K562 (cell line): ENCODE measurements at regions not wholly inside any gene's neighbourhood (a gene's known extent, or its start where the extent isn't known, plus 50 kb on each side); places are given as distances from the start of the nearest gene placed in this dataset.

Experiments
- ATAC-seq: fragments of 200-7000 bp; cut with Tn5 transposase; 3 replicates; pipeline ENCODE4 v1.9.1; 2020; ENCODE audit warnings: moderate library complexity
- BruUV-seq: library from RNA; stranded (reverse); fragments of 400-500 nt; replicated peaks from 2 replicates; lab custom pipeline; 2021; lab: Mats Ljungman, UMichigan
- CTCF ChIA-PET: fragments of 300-600 bp; formaldehyde crosslinking; extraction: SDS; loops from one replicate; lab custom pipeline; 2021; ENCODE audit warnings: low intra/inter-chr PET ratio; lab: Yijun Ruan, JAX
- POLR2A ChIA-PET: fragments of 300-600, 350-650 bp; sonication (Branson Sonifier 250); formaldehyde crosslinking; extraction: SDS; loops from one replicate; lab custom pipeline; 2021; ENCODE audit warnings: antibody characterized with exemption, inconsistent platforms; lab: Yijun Ruan, JAX
- DNase-seq, 4 experiments: peaks; one replicate each; pipeline versions ENCODE4 v3.0.0 to v3.0.0-alpha.2; 2011 to 2018; ENCODE audit warnings: low spot score in 3 of 4, mixed read lengths in 3 of 4; ENCODE audit errors: extremely low read depth in 1 of 4
- FAIRE-seq: peaks from 2 replicates; lab custom pipeline; 2011; peaks lifted over from hg19 to GRCh38; lab: Jason Lieb, UNC
- H2AFZ ChIP-seq: 2 replicates; pipeline ENCODE4 v1.6.0; 2011; ENCODE audit warnings: low read depth, low read length, control low read depth, inconsistent platforms
- H3K27ac ChIP-seq: fragments of 200-600 bp; 3 replicates; pipeline ENCODE4 v1.8.0; 2011; ENCODE audit warnings: low read depth, mild to moderate bottlenecking, control low read depth, inconsistent platforms, low read length, moderate library complexity, mixed read lengths; ENCODE audit errors: extremely low read depth
- H3K27me3 ChIP-seq, 2 experiments: fragments of 300-600 bp in 1 of 2; 2 replicates in 1 of 2; 3 replicates in 1 of 2; pipeline versions ENCODE4 v1.6.0 to v1.8.0; 2011; ENCODE audit warnings: inconsistent platforms in 2 of 2, low read length in 2 of 2, mild to moderate bottlenecking in 1 of 2, mixed read lengths in 1 of 2, moderate library complexity in 1 of 2; ENCODE audit not compliant: control insufficient read depth in 2 of 2, insufficient read depth in 2 of 2
- H3K36me3 ChIP-seq: fragments of 300-600 bp; 3 replicates; pipeline ENCODE4 v1.8.0; 2011; ENCODE audit warnings: mild to moderate bottlenecking, low read length, inconsistent platforms; ENCODE audit not compliant: control insufficient read depth, insufficient read depth
- H3K4me1 ChIP-seq, 2 experiments: fragments of 200-600 bp in 1 of 2; replicated peaks in 1 of 2; 2 replicates in 1 of 2; 3 replicates in 1 of 2; pipeline versions ENCODE4 v1.5.1 to v1.8.0; 2011; ENCODE audit warnings: inconsistent platforms in 2 of 2, low read length in 2 of 2, mild to moderate bottlenecking in 1 of 2, mixed read lengths in 1 of 2, moderate library complexity in 1 of 2; ENCODE audit not compliant: control insufficient read depth in 2 of 2, insufficient read depth in 2 of 2
- H3K4me2 ChIP-seq: 2 replicates; pipeline ENCODE4 v1.6.1; 2011; ENCODE audit warnings: low read length, control low read depth, inconsistent platforms, mixed read lengths; ENCODE audit not compliant: insufficient read depth
- H3K4me3 ChIP-seq: fragments of 200-600 bp; sonication (generic), shearing (Covaris generic); 2 replicates; pipeline ENCODE4 v1.5.1; 2016; ENCODE audit warnings: control low read depth, inconsistent platforms
- H3K79me2 ChIP-seq: fragments of 200-600 bp; 3 replicates; pipeline ENCODE4 v1.8.0; 2011; ENCODE audit warnings: low read length, inconsistent platforms; ENCODE audit not compliant: control insufficient read depth, insufficient read depth
- H3K9ac ChIP-seq, 2 experiments: 2 replicates each; pipeline versions ENCODE4 v1.6.0 to v1.6.1; 2011; ENCODE audit warnings: low read depth in 2 of 2, low read length in 2 of 2, control low read depth in 1 of 2, inconsistent platforms in 1 of 2, mild to moderate bottlenecking in 1 of 2, mixed read lengths in 1 of 2; ENCODE audit not compliant: insufficient read depth in 1 of 2
- H3K9me1 ChIP-seq: one replicate; pipeline ENCODE4 v1.6.0; 2011; ENCODE audit warnings: inconsistent platforms, mild to moderate bottlenecking, low read length, moderate library complexity; ENCODE audit not compliant: control insufficient read depth, insufficient read depth
- H3K9me3 ChIP-seq: replicated peaks from 2 replicates; pipeline ENCODE4 v1.5.1; 2011; ENCODE audit warnings: low read depth, low read length, inconsistent platforms; ENCODE audit not compliant: control insufficient read depth, insufficient read depth
- H4K20me1 ChIP-seq: replicated peaks from 2 replicates; pipeline ENCODE4 v1.6.1; 2011; ENCODE audit warnings: low read length, inconsistent platforms, mixed read lengths; ENCODE audit not compliant: control insufficient read depth, insufficient read depth
- CCNT2 ChIP-seq: IDR thresholded peaks from 2 replicates; pipeline ENCODE4 v1.6.1; 2011; ENCODE audit warnings: borderline replicate concordance, low read depth, mild to moderate bottlenecking, moderate library complexity, mixed read lengths, low read length; ENCODE audit not compliant: insufficient read length; ENCODE audit errors: extremely low read depth
- CREM ChIP-seq: IDR thresholded peaks from 2 replicates; pipeline ENCODE4 v1.6.1; 2014; ENCODE audit warnings: antibody characterized with exemption, low read depth
- KLF1 ChIP-seq: fragments of 450-650 bp; IDR thresholded peaks from 2 replicates; pipeline ENCODE4 v1.6.1; 2016; ENCODE audit warnings: missing genetic modification characterization, missing compliant biosample characterization
- KLF16 ChIP-seq: IDR thresholded peaks from 2 replicates; pipeline ENCODE4 v1.6.1; 2016; ENCODE audit warnings: antibody characterized with exemption
- LARP7 ChIP-seq: fragments of 450-650 bp; IDR thresholded peaks from 2 replicates; pipeline ENCODE4 v1.6.1; 2016
- NFATC3 ChIP-seq: fragments of 450-650 bp; IDR thresholded peaks from 2 replicates; pipeline ENCODE4 v1.6.1; 2017; ENCODE audit warnings: mild to moderate bottlenecking
- PHF20 ChIP-seq: fragments of 450-650 bp; IDR thresholded peaks from 2 replicates; pipeline ENCODE4 v1.6.1; 2018; ENCODE audit not compliant: partially characterized antibody
- POLR2G ChIP-seq: fragments of 200-400 bp; formaldehyde crosslinking; IDR thresholded peaks from 2 replicates; pipeline ENCODE4 v1.6.1; 2017; ENCODE audit warnings: low read depth, mild to moderate bottlenecking, antibody characterized with exemption, low read length, moderate library complexity
- PTBP1 ChIP-seq: fragments of 200-400 bp; formaldehyde crosslinking; IDR thresholded peaks from 2 replicates; pipeline ENCODE4 v1.6.1; 2017; ENCODE audit warnings: low read depth, low read length
- RFX5 ChIP-seq: IDR thresholded peaks from 2 replicates; pipeline ENCODE4 v1.6.1; 2011; ENCODE audit warnings: low read depth, mild to moderate bottlenecking, improper control_type of control experiment, low read length
- SIX5 ChIP-seq, 2 experiments: IDR thresholded peaks; 2 replicates each; pipeline ENCODE4 v1.6.1; 2011; ENCODE audit warnings: low read length in 2 of 2, borderline replicate concordance in 1 of 2, low read depth in 1 of 2, mild to moderate bottlenecking in 1 of 2, moderate library complexity in 1 of 2; ENCODE audit not compliant: insufficient read depth in 1 of 2
- TCF7 ChIP-seq: sonication (generic); IDR thresholded peaks from 2 replicates; pipeline ENCODE4 v1.6.1; 2016; ENCODE audit warnings: antibody characterized with exemption, borderline replicate concordance
- ZKSCAN3 ChIP-seq: fragments of 250-450 bp; sonication (Bioruptor Pico); IDR thresholded peaks from 2 replicates; pipeline ENCODE4 v1.4.0; 2020
- ZNF551 ChIP-seq: fragments of 250-450 bp; sonication (Bioruptor Pico); IDR thresholded peaks from 2 replicates; pipeline ENCODE4 v1.5.0; 2021; ENCODE audit warnings: mild to moderate bottlenecking, moderate library complexity
- WGBS: fragments of 100-300 bp; shearing (Covaris generic); methylation state at CpG from one replicate; pipeline ENCODE4 v1.1.6; 2016; ENCODE audit warnings: low coverage, mixed read lengths; ENCODE audit not compliant: insufficient coverage; ENCODE audit errors: missing lambda C conversion rate; 5-methylcytosine and 5-hydroxymethylcytosine counted together
- in situ Hi-C: fragments of 300-500 bp; cut with MboI; formaldehyde crosslinking; loops from 4 replicates; pipeline ENCODE4 v1.15.0; 2018; ENCODE audit warnings: inconsistent platforms, mixed read lengths
- intact Hi-C: fragments of 100-400 bp; cut with micrococcal nuclease; formaldehyde crosslinking; loops from 2 replicates; pipeline ENCODE4 v1.14.2; 2022
- TF ChIP-seq, protein P1 (sequence below): IDR thresholded peaks from 2 replicates; pipeline ENCODE4 v1.6.1; 2011; ENCODE audit warnings: borderline replicate concordance, low read depth, mild to moderate bottlenecking, moderate library complexity, low read length; ENCODE audit not compliant: insufficient read depth, poor library complexity, severe bottlenecking
- TF ChIP-seq, protein P2 (sequence below): sonication (generic); formaldehyde crosslinking; IDR thresholded peaks from 2 replicates; pipeline ENCODE4 v1.8.1; 2022; ENCODE audit warnings: missing genetic modification reagents

DNA sequence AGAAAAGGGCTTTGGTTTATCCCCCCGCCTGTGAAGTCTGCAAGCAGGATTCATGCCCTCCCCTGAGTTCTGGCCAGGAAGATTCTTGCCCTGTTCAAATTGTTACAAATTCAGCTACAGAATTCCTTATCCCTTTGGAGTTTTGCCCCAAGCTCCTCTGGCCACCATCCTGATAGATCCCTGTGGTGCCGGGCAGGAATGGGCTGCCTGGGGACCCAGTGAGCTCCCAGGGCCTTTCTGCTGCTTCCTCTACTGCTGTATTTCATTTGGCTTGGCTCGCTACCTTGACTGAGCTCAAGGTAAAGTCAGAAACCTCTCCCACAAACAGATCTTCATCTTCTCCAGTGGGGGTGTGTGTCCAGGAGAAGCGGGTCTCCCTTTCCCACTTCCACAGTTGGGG is 194.6 kb upstream of the NBEA start:
- H3K9ac ChIP-seq = no peak overlapping the region
- no peaks in the 10 kb centered on the region for H3K27me3 ChIP-seq
- POLR2A ChIA-PET = no interaction called here
- no peak overlapping the region for H3K4me2 ChIP-seq
- no peaks in the 10 kb centered on the region for H3K9me1 ChIP-seq
- CTCF ChIA-PET = no interaction called here
- TF ChIP-seq POLR2G = no peak
- TF ChIP-seq CREM = no peak
- TF ChIP-seq LARP7 = no peak
- TF ChIP-seq KLF16 = no peak
- no peak for TF ChIP-seq SIX5 (IDR thresholded peaks at IDR 0.05; ENCODE audit: borderline replicate concordance in 1 of 2, insufficient read depth in 1 of 2, low read depth in 1 of 2, low read length in 2 of 2)
- H3K36me3 ChIP-seq = no peaks in the 10 kb centered on the region
- no peaks in the 10 kb centered on the region for H4K20me1 ChIP-seq
- H3K4me1 ChIP-seq = no peaks in the 10 kb centered on the region
- intact Hi-C loops (no loop called here), in situ Hi-C loops (no loop called here)
- no peak overlapping the region for H3K27ac ChIP-seq
- H2AFZ ChIP-seq = no peak overlapping the region
- no peak for FAIRE-seq
- no peak overlapping the region for H3K4me3 ChIP-seq
- ATAC-seq = no peak
- H3K79me2 ChIP-seq = no peaks in the 10 kb centered on the region
- DNase-seq = no peak
- no peaks in the 10 kb centered on the region for H3K9me3 ChIP-seq
- 7% methylated on average over 3 of the region's 4 CpGs for WGBS
- BruUV-seq = no TSS peak

DNA sequence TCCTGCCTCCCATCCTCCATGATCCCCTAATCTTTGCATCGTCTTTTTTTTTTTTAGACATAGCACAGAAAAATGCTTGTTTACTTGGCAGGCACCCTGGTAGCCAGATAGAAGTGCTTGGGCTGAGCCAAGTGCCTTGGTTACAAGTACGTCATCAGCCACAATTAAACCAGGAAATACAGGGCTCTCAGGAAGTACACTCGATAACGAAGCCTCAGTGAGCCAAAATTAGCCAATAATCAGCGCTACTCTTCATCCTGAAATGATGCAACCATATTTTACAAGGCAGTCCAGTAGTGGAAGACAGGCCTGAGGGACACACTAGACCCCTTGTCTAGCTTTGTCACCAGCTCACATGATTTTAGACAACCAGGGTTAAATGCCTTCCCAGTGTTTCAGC is 194.0 kb upstream of the NBEA start:
- WGBS = 0% methylated on average over 5 of the region's 5 CpGs
- no peak for ATAC-seq
- no peaks in the 10 kb centered on the region for H3K9me3 ChIP-seq
- H3K4me1 ChIP-seq = no peaks in the 10 kb centered on the region
- CTCF ChIA-PET = no interaction called here
- H3K27ac ChIP-seq = no peak overlapping the region
- POLR2A ChIA-PET = no interaction called here
- H3K4me3 ChIP-seq = no peak overlapping the region
- H4K20me1 ChIP-seq = no peaks in the 10 kb centered on the region
- no peaks in the 10 kb centered on the region for H3K27me3 ChIP-seq
- no peak for FAIRE-seq
- in situ Hi-C loops (no loop called here), intact Hi-C loops (no loop called here)
- H3K9ac ChIP-seq = no peak overlapping the region
- no peak overlapping the region for H3K4me2 ChIP-seq
- no peak for DNase-seq
- no peaks in the 10 kb centered on the region for H3K9me1 ChIP-seq
- H3K36me3 ChIP-seq = no peaks in the 10 kb centered on the region
- H3K79me2 ChIP-seq = no peaks in the 10 kb centered on the region
- no peak overlapping the region for H2AFZ ChIP-seq
- no TSS peak for BruUV-seq
- TF ChIP-seq, protein P1, sequence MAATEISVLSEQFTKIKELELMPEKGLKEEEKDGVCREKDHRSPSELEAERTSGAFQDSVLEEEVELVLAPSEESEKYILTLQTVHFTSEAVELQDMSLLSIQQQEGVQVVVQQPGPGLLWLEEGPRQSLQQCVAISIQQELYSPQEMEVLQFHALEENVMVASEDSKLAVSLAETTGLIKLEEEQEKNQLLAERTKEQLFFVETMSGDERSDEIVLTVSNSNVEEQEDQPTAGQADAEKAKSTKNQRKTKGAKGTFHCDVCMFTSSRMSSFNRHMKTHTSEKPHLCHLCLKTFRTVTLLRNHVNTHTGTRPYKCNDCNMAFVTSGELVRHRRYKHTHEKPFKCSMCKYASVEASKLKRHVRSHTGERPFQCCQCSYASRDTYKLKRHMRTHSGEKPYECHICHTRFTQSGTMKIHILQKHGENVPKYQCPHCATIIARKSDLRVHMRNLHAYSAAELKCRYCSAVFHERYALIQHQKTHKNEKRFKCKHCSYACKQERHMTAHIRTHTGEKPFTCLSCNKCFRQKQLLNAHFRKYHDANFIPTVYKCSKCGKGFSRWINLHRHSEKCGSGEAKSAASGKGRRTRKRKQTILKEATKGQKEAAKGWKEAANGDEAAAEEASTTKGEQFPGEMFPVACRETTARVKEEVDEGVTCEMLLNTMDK = no peak
- TF ChIP-seq PTBP1 (no peak), KLF16 (no peak), ZNF551 (CRISPR knock-in tag) (no peak), TCF7 (no peak), ZKSCAN3 (CRISPR knock-in tag) (no peak), RFX5 (no peak), NFATC3 (no peak), PHF20 (no peak), KLF1 (tag) (no peak), CCNT2 (no peak)
- TF ChIP-seq, protein P2, sequence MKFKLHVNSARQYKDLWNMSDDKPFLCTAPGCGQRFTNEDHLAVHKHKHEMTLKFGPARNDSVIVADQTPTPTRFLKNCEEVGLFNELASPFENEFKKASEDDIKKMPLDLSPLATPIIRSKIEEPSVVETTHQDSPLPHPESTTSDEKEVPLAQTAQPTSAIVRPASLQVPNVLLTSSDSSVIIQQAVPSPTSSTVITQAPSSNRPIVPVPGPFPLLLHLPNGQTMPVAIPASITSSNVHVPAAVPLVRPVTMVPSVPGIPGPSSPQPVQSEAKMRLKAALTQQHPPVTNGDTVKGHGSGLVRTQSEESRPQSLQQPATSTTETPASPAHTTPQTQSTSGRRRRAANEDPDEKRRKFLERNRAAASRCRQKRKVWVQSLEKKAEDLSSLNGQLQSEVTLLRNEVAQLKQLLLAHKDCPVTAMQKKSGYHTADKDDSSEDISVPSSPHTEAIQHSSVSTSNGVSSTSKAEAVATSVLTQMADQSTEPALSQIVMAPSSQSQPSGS (CRISPR knock-in tag) = no peak
